HG03378 (cell line): ENCODE measurements at regions not wholly inside any gene's neighbourhood (a gene's known extent, or its start where the extent isn't known, plus 50 kb on each side); places are given as distances from the start of the nearest gene placed in this dataset.

Experiments
- ATAC-seq: cut with Tn5 transposase; IDR thresholded peaks from one replicate; pipeline ENCODE4 v1.9.1; 2021; ENCODE audit warnings: mild to moderate bottlenecking, moderate library complexity; ENCODE audit not compliant: unreplicated experiment

GRCh38 chr17:71110326-71110725, 941.0 kb downstream of the KCNJ2 start:
- no peak for ATAC-seq

- ATAC-seq = no peak
Measured at GRCh38 chr17:71111460-71111859, 942.1 kb downstream of the KCNJ2 start.

- no peak for ATAC-seq
Measured at GRCh38 chr17:71111934-71112333, 942.6 kb downstream of the KCNJ2 start.

GRCh38 chr17:71113347-71113746, 944.0 kb downstream of the KCNJ2 start:
- no peak for ATAC-seq

GRCh38 chr17:71114911-71115668, 945.8 kb downstream of the KCNJ2 start:
- ATAC-seq = no peak

GRCh38 chr17:71115669-71115972, 946.3 kb downstream of the KCNJ2 start:
- no peak for ATAC-seq

- ATAC-seq = no peak
Measured at GRCh38 chr17:71117466-71117865, 948.1 kb downstream of the KCNJ2 start.

GRCh38 chr17:71118039-71118438, 948.7 kb downstream of the KCNJ2 start:
- no peak for ATAC-seq

- no peak for ATAC-seq
Measured at GRCh38 chr17:71127416-71127815, 958.1 kb downstream of the KCNJ2 start.

GRCh38 chr17:71142333-71142732, 973.0 kb downstream of the KCNJ2 start:
- no peak for ATAC-seq

- ATAC-seq = no peak
Measured at GRCh38 chr17:71145486-71145885, 975.3 kb upstream of the SOX9 start.

GRCh38 chr17:71147906-71148305, 972.9 kb upstream of the SOX9 start:
- no peak for ATAC-seq

GRCh38 chr17:71149607-71150006, 971.2 kb upstream of the SOX9 start:
- no peak for ATAC-seq

- no peak for ATAC-seq
Measured at GRCh38 chr17:71157297-71157696, 963.5 kb upstream of the SOX9 start.

GRCh38 chr17:71158437-71158836, 962.4 kb upstream of the SOX9 start:
- ATAC-seq = no peak

GRCh38 chr17:71163121-71163812, 957.6 kb upstream of the SOX9 start:
- no peak for ATAC-seq

GRCh38 chr17:71163813-71164122, 957.1 kb upstream of the SOX9 start:
- ATAC-seq = no peak

GRCh38 chr17:71164561-71164960, 956.3 kb upstream of the SOX9 start:
- ATAC-seq = no peak

GRCh38 chr17:71166311-71166710, 954.5 kb upstream of the SOX9 start:
- ATAC-seq = no peak

- ATAC-seq = no peak
Measured at GRCh38 chr17:71168053-71168741, 952.6 kb upstream of the SOX9 start.

- ATAC-seq = no peak
Measured at GRCh38 chr17:71170070-71170469, 950.8 kb upstream of the SOX9 start.

GRCh38 chr17:71171270-71171669, 949.5 kb upstream of the SOX9 start:
- ATAC-seq = no peak
